H9 (cell line): ENCODE measurements at regions not wholly inside any gene's neighbourhood (a gene's known extent, or its start where the extent isn't known, plus 50 kb on each side); places are given as distances from the start of the nearest gene placed in this dataset.

Experiments
- DNase-seq: peaks from one replicate; pipeline ENCODE4 v3.0.0-alpha.2; 2017
- H2AFZ ChIP-seq: one replicate; pipeline ENCODE4 v1.6.1; 2013; ENCODE audit warnings: mild to moderate bottlenecking, low read length, control low read depth, moderate library complexity
- H2AK5ac ChIP-seq: 2 replicates; pipeline ENCODE4 v1.6.1; 2013; ENCODE audit warnings: low read length, control low read depth, mixed read lengths; ENCODE audit not compliant: insufficient read length
- H2BK120ac ChIP-seq: one replicate; pipeline ENCODE4 v1.6.1; 2013; ENCODE audit warnings: low read depth, mild to moderate bottlenecking, low read length, control low read depth, inconsistent platforms; ENCODE audit not compliant: poor library complexity, severe bottlenecking
- H2BK12ac ChIP-seq: 2 replicates; pipeline ENCODE4 v1.6.1; 2013; ENCODE audit warnings: low read length, control low read depth, mixed read lengths, low read depth; ENCODE audit not compliant: insufficient read length
- H2BK15ac ChIP-seq: 2 replicates; pipeline ENCODE4 v1.6.1; 2013; ENCODE audit warnings: low read depth, low read length, control low read depth
- H2BK20ac ChIP-seq: one replicate; pipeline ENCODE4 v1.6.1; 2013; ENCODE audit warnings: low read depth, mild to moderate bottlenecking, low read length, control low read depth, inconsistent platforms; ENCODE audit not compliant: poor library complexity, severe bottlenecking
- H2BK5ac ChIP-seq: 2 replicates; pipeline ENCODE4 v1.6.1; 2013; ENCODE audit warnings: low read length, control low read depth, mixed read lengths; ENCODE audit not compliant: insufficient read length
- H3K14ac ChIP-seq: 2 replicates; pipeline ENCODE4 v1.6.1; 2013; ENCODE audit warnings: low read length, control low read depth; ENCODE audit not compliant: insufficient read depth
- H3K18ac ChIP-seq: 2 replicates; pipeline ENCODE4 v1.6.1; 2013; ENCODE audit warnings: low read depth, mild to moderate bottlenecking, mixed read lengths, low read length, control low read depth; ENCODE audit not compliant: insufficient read length
- H3K23ac ChIP-seq: 2 replicates; pipeline ENCODE4 v1.6.1; 2013; ENCODE audit warnings: low read length, control low read depth, mixed read lengths, low read depth; ENCODE audit not compliant: insufficient read length
- H3K23me2 ChIP-seq: 2 replicates; pipeline ENCODE4 v1.6.1; 2013; ENCODE audit warnings: low read depth, mild to moderate bottlenecking, mixed read lengths, low read length, control low read depth; ENCODE audit not compliant: insufficient read length, poor library complexity, severe bottlenecking
- H3K27ac ChIP-seq: 2 replicates; pipeline ENCODE4 v1.5.1; 2013; ENCODE audit warnings: low read length, control low read depth, mixed read lengths, low read depth; ENCODE audit not compliant: insufficient read length
- H3K27me3 ChIP-seq: 2 replicates; pipeline ENCODE4 v1.6.1; 2013; ENCODE audit warnings: low read length, control low read depth, inconsistent platforms; ENCODE audit not compliant: insufficient read depth
- H3K4ac ChIP-seq: 2 replicates; pipeline ENCODE4 v1.6.1; 2013; ENCODE audit warnings: low read depth, mild to moderate bottlenecking, control low read depth, inconsistent platforms, low read length, moderate library complexity
- H3K4me1 ChIP-seq: 2 replicates; pipeline ENCODE4 v1.6.1; 2013; ENCODE audit warnings: low read length, control low read depth, inconsistent platforms; ENCODE audit not compliant: insufficient read depth
- H3K4me2 ChIP-seq: 2 replicates; pipeline ENCODE4 v1.6.1; 2013; ENCODE audit warnings: low read length, control low read depth, mixed read lengths; ENCODE audit not compliant: insufficient read length, insufficient read depth
- H3K56ac ChIP-seq: 2 replicates; pipeline ENCODE4 v1.6.1; 2013; ENCODE audit warnings: low read depth, mild to moderate bottlenecking, mixed read lengths, low read length, control low read depth; ENCODE audit not compliant: insufficient read length
- H3K79me1 ChIP-seq: 2 replicates; pipeline ENCODE4 v1.6.1; 2013; ENCODE audit warnings: low read depth, mild to moderate bottlenecking, moderate library complexity, low read length, control low read depth, inconsistent platforms; ENCODE audit not compliant: insufficient read depth, poor library complexity, severe bottlenecking
- H3K79me2 ChIP-seq: 2 replicates; pipeline ENCODE4 v1.6.1; 2013; ENCODE audit warnings: low read length, control low read depth, inconsistent platforms; ENCODE audit not compliant: insufficient read depth
- H3K9ac ChIP-seq: 2 replicates; pipeline ENCODE4 v1.6.1; 2013; ENCODE audit warnings: low read length, control low read depth, mixed read lengths; ENCODE audit not compliant: insufficient read length; ENCODE audit errors: extremely low read depth
- H3K9me3 ChIP-seq: one replicate; pipeline ENCODE4 v1.6.1; 2013; ENCODE audit warnings: low read depth, low read length, inconsistent platforms; ENCODE audit not compliant: control insufficient read depth
- H3T11ph ChIP-seq: one replicate; pipeline ENCODE4 v1.6.1; 2013; ENCODE audit warnings: mild to moderate bottlenecking, low read length, control low read depth, inconsistent platforms
- H4K20me1 ChIP-seq: one replicate; pipeline ENCODE4 v1.6.1; 2013; ENCODE audit not compliant: control insufficient read depth, insufficient read length, insufficient read depth
- H4K5ac ChIP-seq: 2 replicates; pipeline ENCODE4 v1.6.1; 2013; ENCODE audit warnings: low read depth, mild to moderate bottlenecking, mixed read lengths, low read length, control low read depth; ENCODE audit not compliant: insufficient read length
- H4K8ac ChIP-seq: replicated peaks from 2 replicates; pipeline ENCODE4 v1.6.1; 2013; ENCODE audit warnings: low read length, control low read depth, mixed read lengths, low read depth; ENCODE audit not compliant: insufficient read length
- H4K91ac ChIP-seq: 2 replicates; pipeline ENCODE4 v1.6.1; 2013; ENCODE audit warnings: low read depth, mild to moderate bottlenecking, moderate library complexity, mixed read lengths, low read length, control low read depth; ENCODE audit not compliant: insufficient read length
- H3K27ac Mint-ChIP-seq, 3 experiments: 2 replicates in 2 of 3; 3 replicates in 1 of 3; pipeline ENCODE4 v1.8.0; 2020 to 2021; ENCODE audit warnings: mixed read lengths in 3 of 3, mild to moderate bottlenecking in 1 of 3, moderate library complexity in 1 of 3
- H3K27me3 Mint-ChIP-seq: 2 replicates; pipeline ENCODE4 v1.8.0; 2021; ENCODE audit warnings: low read depth, mild to moderate bottlenecking, moderate library complexity, mixed read lengths
- H3K36me3 Mint-ChIP-seq, 3 experiments: 2 replicates in 2 of 3; 3 replicates in 1 of 3; pipeline ENCODE4 v1.8.0; 2020 to 2021; ENCODE audit warnings: low read depth in 3 of 3, mixed read lengths in 3 of 3; ENCODE audit not compliant: insufficient read depth in 1 of 3
- H3K4me1 Mint-ChIP-seq, 2 experiments: 2 replicates each; pipeline ENCODE4 v1.8.0; 2020; ENCODE audit warnings: mixed read lengths in 2 of 2
- H3K4me3 Mint-ChIP-seq, 2 experiments: 2 replicates in 1 of 2; 3 replicates in 1 of 2; pipeline ENCODE4 v1.8.0; 2020 to 2021; ENCODE audit warnings: mild to moderate bottlenecking in 2 of 2, mixed read lengths in 2 of 2, moderate library complexity in 1 of 2
- H3K9me3 Mint-ChIP-seq, 2 experiments: 2 replicates in 1 of 2; 3 replicates in 1 of 2; pipeline ENCODE4 v1.8.0; 2020; ENCODE audit warnings: mild to moderate bottlenecking in 2 of 2, mixed read lengths in 2 of 2, moderate library complexity in 1 of 2
- WGBS: extraction: QIAGEN DNeasy Blood & Tissue Kit; methylation state at CpG from one replicate; pipeline ENCODE4 v1.1.7; 2013; ENCODE audit warnings: missing lambda C conversion rate, low lambda C conversion rate, mixed read lengths; ENCODE audit not compliant: insufficient read length; ENCODE audit errors: extremely low coverage; 5-methylcytosine and 5-hydroxymethylcytosine counted together
- TF ChIP-seq, protein P1 (sequence below): fragments of 200-600 bp; sonication (generic); conservative IDR thresholded peaks from 3 replicates; pipeline ENCODE4 v1.8.0; 2021; ENCODE audit warnings: antibody characterized with exemption, mild to moderate bottlenecking

DNA sequence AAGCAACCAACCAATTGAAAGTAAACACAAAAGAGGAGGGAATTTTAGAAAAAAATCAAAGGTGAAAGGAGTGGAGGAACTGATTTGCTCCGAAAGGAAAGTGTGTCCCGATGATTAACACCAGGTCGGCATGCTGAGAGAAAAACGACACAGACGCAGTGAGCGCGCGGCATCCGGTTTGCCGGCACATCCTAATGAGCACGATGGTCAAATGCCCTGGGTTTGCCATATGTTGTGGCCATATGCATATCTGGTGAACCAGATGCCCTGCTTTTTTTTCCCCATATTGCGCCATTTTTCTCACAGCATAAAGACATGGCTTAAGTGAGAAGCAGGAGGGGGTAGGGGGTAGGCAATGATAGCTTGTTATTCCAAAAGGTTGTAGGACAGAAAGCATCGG is 626.7 kb downstream of the BCL11A start:
- Mint-ChIP-seq H3K36me3 (no peaks in the 10 kb centered on the region), H3K27me3 (no peaks in the 10 kb centered on the region; the same call in 1 of the 2 replicates), H3K27ac (no peak overlapping the region), H3K4me3 (no peak overlapping the region), H3K9me3 (no peaks in the 10 kb centered on the region), H3K4me1 (peaks cover 5% of the 10 kb centered on the region in 2 experiments)
- Histone ChIP-seq H4K5ac (no peak overlapping the region), H4K91ac (no peak overlapping the region), H3K79me2 (no peaks in the 10 kb centered on the region), H3K4ac (no peak overlapping the region), H3K27ac (no peak overlapping the region), H3K18ac (no peak overlapping the region), H3K9ac (no peak overlapping the region), H3K14ac (no peak overlapping the region), H2BK120ac (no peak overlapping the region), H2BK15ac (no peak overlapping the region), H2AFZ (no peak overlapping the region), H3K56ac (no peak overlapping the region), H4K20me1 (no peaks in the 10 kb centered on the region), H2BK5ac (no peak overlapping the region), H3K23ac (no peak overlapping the region), H4K8ac (no peak overlapping the region), H2BK20ac (no peak overlapping the region), H2AK5ac (peak overlapping the region; percentile 75), H3K4me1 (no peaks in the 10 kb centered on the region; the same call in 1 of the 2 replicates), H3K4me2 (no peak overlapping the region), H3K23me2 (no peaks in the 10 kb centered on the region), H2BK12ac (no peak overlapping the region), H3K79me1 (no peaks in the 10 kb centered on the region), H3K27me3 (no peaks in the 10 kb centered on the region), H3T11ph (no peak overlapping the region), H3K9me3 (no peaks in the 10 kb centered on the region)
- TF ChIP-seq, protein P1, sequence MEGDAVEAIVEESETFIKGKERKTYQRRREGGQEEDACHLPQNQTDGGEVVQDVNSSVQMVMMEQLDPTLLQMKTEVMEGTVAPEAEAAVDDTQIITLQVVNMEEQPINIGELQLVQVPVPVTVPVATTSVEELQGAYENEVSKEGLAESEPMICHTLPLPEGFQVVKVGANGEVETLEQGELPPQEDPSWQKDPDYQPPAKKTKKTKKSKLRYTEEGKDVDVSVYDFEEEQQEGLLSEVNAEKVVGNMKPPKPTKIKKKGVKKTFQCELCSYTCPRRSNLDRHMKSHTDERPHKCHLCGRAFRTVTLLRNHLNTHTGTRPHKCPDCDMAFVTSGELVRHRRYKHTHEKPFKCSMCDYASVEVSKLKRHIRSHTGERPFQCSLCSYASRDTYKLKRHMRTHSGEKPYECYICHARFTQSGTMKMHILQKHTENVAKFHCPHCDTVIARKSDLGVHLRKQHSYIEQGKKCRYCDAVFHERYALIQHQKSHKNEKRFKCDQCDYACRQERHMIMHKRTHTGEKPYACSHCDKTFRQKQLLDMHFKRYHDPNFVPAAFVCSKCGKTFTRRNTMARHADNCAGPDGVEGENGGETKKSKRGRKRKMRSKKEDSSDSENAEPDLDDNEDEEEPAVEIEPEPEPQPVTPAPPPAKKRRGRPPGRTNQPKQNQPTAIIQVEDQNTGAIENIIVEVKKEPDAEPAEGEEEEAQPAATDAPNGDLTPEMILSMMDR = no peak
- DNase-seq = no peak
- WGBS = no CpG with 5 or more reads among the region's 13 CpGs
